LNCAP (cell line): ENCODE measurements at regions not wholly inside any gene's neighbourhood (a gene's known extent, or its start where the extent isn't known, plus 50 kb on each side); places are given as distances from the start of the nearest gene placed in this dataset.

Experiments
- CTCF ChIP-seq: fragments of 450-650 bp; IDR thresholded peaks from 2 replicates; pipeline ENCODE4 v1.5.1; 2017; ENCODE audit warnings: mild to moderate bottlenecking

GRCh38 chr2:7111626-7112025 is 194.4 kb downstream of the RNF144A start:
- no peak for TF ChIP-seq CTCF

- TF ChIP-seq CTCF, result no peak
These were observed 198.2 kb downstream of the RNF144A start for GRCh38 chr2:7115364-7115763.

GRCh38 chr2:7115906-7116305 is 198.7 kb downstream of the RNF144A start:
- TF ChIP-seq CTCF, result no peak

GRCh38 chr2:7116511-7116910 is 199.3 kb downstream of the RNF144A start:
- no peak for TF ChIP-seq CTCF

GRCh38 chr2:7117076-7117475 is 199.9 kb downstream of the RNF144A start:
- no peak for TF ChIP-seq CTCF

GRCh38 chr2:7118606-7119131 is 201.5 kb downstream of the RNF144A start:
- TF ChIP-seq CTCF, result no peak

GRCh38 chr2:7119132-7119835 is 202.1 kb downstream of the RNF144A start:
- peak; percentile 58 for TF ChIP-seq CTCF

- TF ChIP-seq CTCF, result no peak
These were observed 204.6 kb downstream of the RNF144A start for GRCh38 chr2:7121851-7122250.
